ENCODE measurements at regions not wholly inside any gene's neighbourhood (a gene's known extent, or its start where the extent isn't known, plus 50 kb on each side); places are given as distances from the start of the nearest gene placed in this dataset.
A peak's percentile ranks its signal among the peaks of the same experiment; 100 is the strongest.

DNA sequence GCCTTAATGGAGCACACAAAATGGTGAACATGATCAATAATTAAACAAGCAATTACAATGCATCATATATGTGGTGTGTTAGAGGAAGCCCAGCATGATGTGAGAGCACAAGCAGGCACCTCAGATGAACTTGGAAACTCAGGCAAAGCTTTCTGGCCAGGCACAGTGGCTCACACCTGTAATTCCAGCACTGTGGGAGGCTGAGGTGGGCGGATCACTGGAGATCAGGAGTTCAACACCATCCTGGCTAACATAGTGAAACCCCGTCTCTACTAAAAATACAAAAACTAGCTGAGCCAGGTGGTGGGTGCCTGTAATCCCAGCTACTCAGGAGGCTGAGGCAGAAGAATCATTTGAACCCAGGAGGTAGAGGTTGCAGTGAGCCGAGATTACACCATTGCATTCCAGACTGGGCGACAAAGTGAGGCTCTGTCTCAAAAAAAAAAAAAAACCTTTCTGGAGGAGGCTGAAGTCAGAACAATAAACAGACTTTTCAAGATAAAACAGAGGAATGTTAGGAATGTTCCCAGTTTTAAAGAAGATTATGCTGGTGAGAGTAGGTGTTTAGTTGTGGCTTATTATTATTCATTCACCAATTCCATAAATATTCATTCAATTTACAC, 159.4 kb downstream of the CEMIP2 start:
- DNase-seq (ENCODE audit: low spot score) = no peak
- no peak overlapping the region for H3K4me3 ChIP-seq
- 53% methylated on average over 4 of the region's 4 CpGs for WGBS (ENCODE audit: low lambda C conversion rate, missing lambda C conversion rate)
- TF ChIP-seq EZH2phosphoT487 (IDR thresholded peaks at IDR 0.05; ENCODE audit: low read depth, severe bottlenecking, unreplicated experiment) = no peak
- no peak for TF ChIP-seq EZH2 (IDR thresholded peaks at IDR 0.05; ENCODE audit: borderline replicate concordance)
- no peak for TF ChIP-seq CTCF (IDR thresholded peaks at IDR 0.05; ENCODE audit: poor library complexity)
- H3K9me2 ChIP-seq (replicated peaks; ENCODE audit: insufficient read depth) = no peaks in the 10 kb centered on the region
- peak overlapping the region; percentile 18 for H3K27ac ChIP-seq
- no peaks in the 10 kb centered on the region for H3K4me1 ChIP-seq (ENCODE audit: insufficient read depth)
- no peaks in the 10 kb centered on the region for H3K36me3 ChIP-seq (replicated peaks; ENCODE audit: insufficient read depth, low read depth)
- peak overlapping the region; percentile 31 for H3K4me2 ChIP-seq
- no peaks in the 10 kb centered on the region for H3K9me3 ChIP-seq (ENCODE audit: low read depth)
- no peaks in the 10 kb centered on the region for H4K20me1 ChIP-seq (ENCODE audit: insufficient read depth, poor library complexity, severe bottlenecking)
- no peaks in the 10 kb centered on the region for H3K27me3 ChIP-seq
- H2AFZ ChIP-seq = no peak overlapping the region
- H3K79me2 ChIP-seq = no peaks in the 10 kb centered on the region

GRCh38 chr9:71608021-71608420, 160.3 kb downstream of the CEMIP2 start:
- H3K4me3 ChIP-seq = no peak overlapping the region
- H3K4me2 ChIP-seq = no peak overlapping the region
- no peak overlapping the region for H3K27ac ChIP-seq
- no peaks in the 10 kb centered on the region for H3K4me1 ChIP-seq (ENCODE audit: insufficient read depth)
- H3K9me3 ChIP-seq (ENCODE audit: low read depth) = no peaks in the 10 kb centered on the region
- TF ChIP-seq CTCF (IDR thresholded peaks at IDR 0.05; ENCODE audit: poor library complexity) (no peak), EZH2 (IDR thresholded peaks at IDR 0.05; ENCODE audit: borderline replicate concordance) (no peak), EZH2phosphoT487 (IDR thresholded peaks at IDR 0.05; ENCODE audit: low read depth, severe bottlenecking, unreplicated experiment) (no peak)
- H3K9me2 ChIP-seq (replicated peaks; ENCODE audit: insufficient read depth) = no peaks in the 10 kb centered on the region
- WGBS (ENCODE audit: low lambda C conversion rate, missing lambda C conversion rate) = 97% methylated on average over 4 of the region's 4 CpGs
- no peaks in the 10 kb centered on the region for H4K20me1 ChIP-seq (ENCODE audit: insufficient read depth, poor library complexity, severe bottlenecking)
- no peaks in the 10 kb centered on the region for H3K79me2 ChIP-seq
- H3K36me3 ChIP-seq (replicated peaks; ENCODE audit: insufficient read depth, low read depth) = no peaks in the 10 kb centered on the region
- no peaks in the 10 kb centered on the region for H3K27me3 ChIP-seq
- H2AFZ ChIP-seq = no peak overlapping the region
- DNase-seq (ENCODE audit: low spot score) = no peak

- TF ChIP-seq CTCF (IDR thresholded peaks at IDR 0.05; ENCODE audit: poor library complexity) (no peak), EZH2 (IDR thresholded peaks at IDR 0.05; ENCODE audit: borderline replicate concordance) (no peak), EZH2phosphoT487 (IDR thresholded peaks at IDR 0.05; ENCODE audit: low read depth, severe bottlenecking, unreplicated experiment) (no peak)
- Histone ChIP-seq H3K27ac (no peak overlapping the region), H4K20me1 (ENCODE audit: insufficient read depth, poor library complexity, severe bottlenecking) (no peaks in the 10 kb centered on the region), H2AFZ (no peak overlapping the region), H3K4me2 (no peak overlapping the region), H3K9me3 (ENCODE audit: low read depth) (no peaks in the 10 kb centered on the region), H3K4me1 (ENCODE audit: insufficient read depth) (no peaks in the 10 kb centered on the region), H3K79me2 (no peaks in the 10 kb centered on the region), H3K27me3 (no peaks in the 10 kb centered on the region), H3K4me3 (no peak overlapping the region), H3K9me2 (replicated peaks; ENCODE audit: insufficient read depth) (no peaks in the 10 kb centered on the region), H3K36me3 (replicated peaks; ENCODE audit: insufficient read depth, low read depth) (no peaks in the 10 kb centered on the region)
- no peak for DNase-seq (ENCODE audit: low spot score)
- 96% methylated on average over 5 of the region's 5 CpGs for WGBS (ENCODE audit: low lambda C conversion rate, missing lambda C conversion rate)
Measured at GRCh38 chr9:71607461-71607881, 160.8 kb downstream of the CEMIP2 start.

Measured in hepatocyte (in vitro differentiated cells).